Colonic mucosa (tissue), 4 donors: ENCODE measurements at regions not wholly inside any gene's neighbourhood (a gene's known extent, or its start where the extent isn't known, plus 50 kb on each side); places are given as distances from the start of the nearest gene placed in this dataset.

ENCODE experiments used
- DNase-seq: peaks from one replicate; pipeline ENCODE4 v3.0.0-alpha.2; 2020
- H3K27ac ChIP-seq: fragments of 200-600 bp; one replicate; pipeline ENCODE4 v1.8.0; 2021
- H3K27me3 ChIP-seq: fragments of 200-600 bp; one replicate; pipeline ENCODE4 v1.8.0; 2021
- H3K36me3 ChIP-seq: fragments of 200-600 bp; one replicate; pipeline ENCODE4 v1.8.0; 2021
- H3K4me1 ChIP-seq: fragments of 200-600 bp; one replicate; pipeline ENCODE4 v1.8.0; 2021; ENCODE audit warnings: mild to moderate bottlenecking
- H3K4me3 ChIP-seq: fragments of 200-600 bp; one replicate; pipeline ENCODE4 v1.8.0; 2021
- H3K9ac ChIP-seq, 2 donors: one replicate each; pipeline ENCODE4 v1.7.0; 2013; ENCODE audit warnings: control low read depth in 2 of 2, low read depth in 2 of 2, low read length in 2 of 2
- H3K9me3 ChIP-seq: fragments of 200-600 bp; one replicate; pipeline ENCODE4 v1.8.0; 2021
- CTCF ChIP-seq: fragments of 200-600 bp; IDR thresholded peaks from one replicate; pipeline ENCODE4 v1.8.0; 2022; ENCODE audit warnings: antibody characterized with exemption, mild to moderate bottlenecking
- intact Hi-C: fragments of 100-400 bp; cut with DNase I; formaldehyde crosslinking; loops from one replicate; pipeline ENCODE4 v1.14.1; 2022
- donor health status: healthy.
- donor health status: DM: no; HTN: no; CAD: no.
- donor health status: DM: no; HTN: no; CAD: no.

GRCh38 chr21:18164933-18165332 lies 79.7 kb upstream of the CHODL start:
- intact Hi-C loops: no loop called here
- no peak for DNase-seq
- H3K27me3 ChIP-seq: no peaks in the 10 kb centered on the region
- no peak overlapping the region for H3K27ac ChIP-seq
- H3K4me3 ChIP-seq: no peak overlapping the region
- no peak for TF ChIP-seq CTCF
- H3K9ac ChIP-seq: no peak overlapping the region
- H3K36me3 ChIP-seq: no peaks in the 10 kb centered on the region
- H3K4me1 ChIP-seq: no peaks in the 10 kb centered on the region
- H3K9me3 ChIP-seq: no peaks in the 10 kb centered on the region

GRCh38 chr21:18164483-18164882 lies 80.2 kb upstream of the CHODL start:
- Histone ChIP-seq H3K27ac (no peak overlapping the region), H3K9me3 (no peaks in the 10 kb centered on the region), H3K9ac (no peak overlapping the region), H3K4me1 (no peaks in the 10 kb centered on the region), H3K27me3 (no peaks in the 10 kb centered on the region), H3K4me3 (no peak overlapping the region), H3K36me3 (no peaks in the 10 kb centered on the region)
- TF ChIP-seq CTCF: no peak
- intact Hi-C loops: no loop called here
- no peak for DNase-seq

- no peak for DNase-seq
- no peak for TF ChIP-seq CTCF
- Histone ChIP-seq H3K9me3 (no peaks in the 10 kb centered on the region), H3K27me3 (no peaks in the 10 kb centered on the region), H3K4me3 (no peak overlapping the region), H3K27ac (no peak overlapping the region), H3K9ac (no peak overlapping the region), H3K36me3 (no peaks in the 10 kb centered on the region), H3K4me1 (no peaks in the 10 kb centered on the region)
- intact Hi-C loops: no loop called here
Observed at GRCh38 chr21:18163956-18164355, 80.7 kb upstream of the CHODL start.

GRCh38 chr21:18161841-18162240 lies 82.8 kb upstream of the CHODL start:
- intact Hi-C loops: no loop called here
- no peak overlapping the region for H3K27ac ChIP-seq
- no peaks in the 10 kb centered on the region for H3K27me3 ChIP-seq
- TF ChIP-seq CTCF: no peak
- DNase-seq: no peak
- H3K4me1 ChIP-seq: no peaks in the 10 kb centered on the region
- no peaks in the 10 kb centered on the region for H3K36me3 ChIP-seq
- H3K4me3 ChIP-seq: no peak overlapping the region
- no peak overlapping the region for H3K9ac ChIP-seq
- H3K9me3 ChIP-seq: no peaks in the 10 kb centered on the region

- Histone ChIP-seq H3K27me3 (no peaks in the 10 kb centered on the region), H3K36me3 (no peaks in the 10 kb centered on the region), H3K9me3 (no peaks in the 10 kb centered on the region), H3K9ac (no peak overlapping the region), H3K4me3 (no peak overlapping the region), H3K4me1 (no peaks in the 10 kb centered on the region), H3K27ac (no peak overlapping the region)
- DNase-seq: no peak
- no peak for TF ChIP-seq CTCF
- intact Hi-C loops: no loop called here
Observed at GRCh38 chr21:18157406-18157805, 87.2 kb upstream of the CHODL start.
